AML-193 (cell line): ENCODE measurements at regions not wholly inside any gene's neighbourhood (a gene's known extent, or its start where the extent isn't known, plus 50 kb on each side); places are given as distances from the start of the nearest gene placed in this dataset.

Experiments
- DNase-seq, 2 experiments: peaks; one replicate each; lab custom pipeline; 2025; lab: John Stamatoyannopoulos, UW

- DNase-seq, result no peak
Observed at GRCh38 chr6:9610620-9611415, 804.1 kb downstream of the TFAP2A start.

GRCh38 chr6:9606435-9607134 lies 808.3 kb downstream of the TFAP2A start:
- no peak for DNase-seq

- no peak for DNase-seq
Observed at GRCh38 chr6:9594746-9595145, 820.1 kb downstream of the TFAP2A start.

- DNase-seq, result peak in 1 of 2 experiments; percentile 23
Observed at GRCh38 chr6:9593554-9593953, 821.3 kb downstream of the TFAP2A start.

- DNase-seq, result no peak
Observed at GRCh38 chr6:9583753-9584352, 831.0 kb downstream of the TFAP2A start.

- DNase-seq, result no peak
Observed at GRCh38 chr6:9581155-9581554, 833.7 kb downstream of the TFAP2A start.

- DNase-seq, result no peak
Observed at GRCh38 chr6:9576521-9576920, 838.4 kb downstream of the TFAP2A start.

- no peak for DNase-seq
Observed at GRCh38 chr6:9566096-9566495, 848.8 kb downstream of the TFAP2A start.

- DNase-seq, result no peak
Observed at GRCh38 chr6:9564021-9564420, 850.9 kb downstream of the TFAP2A start.

- DNase-seq, result no peak
Observed at GRCh38 chr6:9563568-9563967, 851.3 kb downstream of the TFAP2A start.

- DNase-seq, result no peak
Observed at GRCh38 chr6:9554806-9555205, 860.1 kb downstream of the TFAP2A start.

GRCh38 chr6:9554323-9554722 lies 860.6 kb downstream of the TFAP2A start:
- DNase-seq, result no peak

GRCh38 chr6:9553002-9553401 lies 861.9 kb downstream of the TFAP2A start:
- DNase-seq, result no peak

- DNase-seq, result no peak
Observed at GRCh38 chr6:9543649-9544048, 871.2 kb downstream of the TFAP2A start.

- peak; percentile 69 to 77 for DNase-seq
Observed at GRCh38 chr6:9540534-9541126, 874.2 kb downstream of the TFAP2A start.

GRCh38 chr6:9540126-9540525 lies 874.7 kb downstream of the TFAP2A start:
- DNase-seq, result no peak

- no peak for DNase-seq
Observed at GRCh38 chr6:9539231-9539755, 875.6 kb downstream of the TFAP2A start.

GRCh38 chr6:9537381-9537780 lies 877.5 kb downstream of the TFAP2A start:
- no peak for DNase-seq

- no peak for DNase-seq
Observed at GRCh38 chr6:9535106-9535505, 879.8 kb downstream of the TFAP2A start.

GRCh38 chr6:9532621-9533557 lies 882.0 kb downstream of the TFAP2A start:
- DNase-seq, result no peak

- DNase-seq, result peak; percentile 31 to 44
Observed at GRCh38 chr6:9527679-9528286, 887.1 kb downstream of the TFAP2A start.
